ENCODE measurements at regions not wholly inside any gene's neighbourhood (a gene's known extent, or its start where the extent isn't known, plus 50 kb on each side); places are given as distances from the start of the nearest gene placed in this dataset.

- no peak for DNase-seq (ENCODE audit: extremely low read depth, insufficient read length)
- Histone ChIP-seq H3K36me3 (ENCODE audit: control insufficient read depth, insufficient read depth, low read length) (no peaks in the 10 kb centered on the region), H3K4me3 (replicated peaks; ENCODE audit: low read depth, low read length) (no peak overlapping the region), H3K27me3 (replicated peaks; ENCODE audit: control insufficient read depth, insufficient read depth, low read length) (no peaks in the 10 kb centered on the region)
- no peak for TF ChIP-seq CTCF (IDR thresholded peaks at IDR 0.05; ENCODE audit: insufficient read depth, low read length, poor library complexity, severe bottlenecking)
Observed at GRCh38 chr5:33235304-33235703, 205.5 kb upstream of the TARS1 start.

- H3K4me3 ChIP-seq (replicated peaks; ENCODE audit: low read depth, low read length) = no peak overlapping the region
- H3K27me3 ChIP-seq (replicated peaks; ENCODE audit: control insufficient read depth, insufficient read depth, low read length) = no peaks in the 10 kb centered on the region
- no peak for TF ChIP-seq CTCF (IDR thresholded peaks at IDR 0.05; ENCODE audit: insufficient read depth, low read length, poor library complexity, severe bottlenecking)
- DNase-seq (ENCODE audit: extremely low read depth, insufficient read length) = peak; percentile 9
- H3K36me3 ChIP-seq (ENCODE audit: control insufficient read depth, insufficient read depth, low read length) = no peaks in the 10 kb centered on the region
Observed at GRCh38 chr5:33235824-33236223, 204.9 kb upstream of the TARS1 start.

- no peak for TF ChIP-seq CTCF (IDR thresholded peaks at IDR 0.05; ENCODE audit: insufficient read depth, low read length, poor library complexity, severe bottlenecking)
- no peak overlapping the region for H3K4me3 ChIP-seq (replicated peaks; ENCODE audit: low read depth, low read length)
- no peaks in the 10 kb centered on the region for H3K27me3 ChIP-seq (replicated peaks; ENCODE audit: control insufficient read depth, insufficient read depth, low read length)
- H3K36me3 ChIP-seq (ENCODE audit: control insufficient read depth, insufficient read depth, low read length) = no peaks in the 10 kb centered on the region
- DNase-seq (ENCODE audit: extremely low read depth, insufficient read length) = no peak
Observed at GRCh38 chr5:33237471-33237870, 203.3 kb upstream of the TARS1 start.

- no peak for TF ChIP-seq CTCF (IDR thresholded peaks at IDR 0.05; ENCODE audit: insufficient read depth, low read length, poor library complexity, severe bottlenecking)
Observed at GRCh38 chr5:33238826-33239695, 201.7 kb upstream of the TARS1 start.

GRCh38 chr5:33240558-33240957 is 200.2 kb upstream of the TARS1 start:
- Histone ChIP-seq H3K27me3 (replicated peaks; ENCODE audit: control insufficient read depth, insufficient read depth, low read length) (no peaks in the 10 kb centered on the region), H3K36me3 (ENCODE audit: control insufficient read depth, insufficient read depth, low read length) (no peaks in the 10 kb centered on the region), H3K4me3 (replicated peaks; ENCODE audit: low read depth, low read length) (no peak overlapping the region)
- DNase-seq (ENCODE audit: extremely low read depth, insufficient read length) = no peak
- no peak for TF ChIP-seq CTCF (IDR thresholded peaks at IDR 0.05; ENCODE audit: insufficient read depth, low read length, poor library complexity, severe bottlenecking)

More at GRCh38 chr5:33238826-33239695, 201.7 kb upstream of the TARS1 start:
- H3K27me3 ChIP-seq (replicated peaks; ENCODE audit: control insufficient read depth, insufficient read depth, low read length) = no peaks in the 10 kb centered on the region
- DNase-seq (ENCODE audit: extremely low read depth, insufficient read length) = no peak
- H3K4me3 ChIP-seq (replicated peaks; ENCODE audit: low read depth, low read length) = no peak overlapping the region
- no peaks in the 10 kb centered on the region for H3K36me3 ChIP-seq (ENCODE audit: control insufficient read depth, insufficient read depth, low read length)

All from GM06990 (cell line).